Muscle of back (tissue), 3 donors: ENCODE measurements at regions not wholly inside any gene's neighbourhood (a gene's known extent, or its start where the extent isn't known, plus 50 kb on each side); places are given as distances from the start of the nearest gene placed in this dataset.
"Not testable (repeated sequence)": the region's sequence is repeated elsewhere in the genome, so short reads cannot be mapped to it uniquely, and the experiment has no call there.

Source experiments
- DNase-seq, 3 donors: peaks; one replicate each; pipeline versions ENCODE4 v3.0.0 to v3.0.0-alpha.2; 2013

GRCh38 chr17:14547556-14547955 lies 246.7 kb downstream of the HS3ST3B1 start:
- no peak for DNase-seq

GRCh38 chr17:14547016-14547415 lies 246.1 kb downstream of the HS3ST3B1 start:
- no peak for DNase-seq

- no peak for DNase-seq
Observed at GRCh38 chr17:14545156-14545906, 244.4 kb downstream of the HS3ST3B1 start.

GRCh38 chr17:14541714-14542113 lies 240.8 kb downstream of the HS3ST3B1 start:
- no peak for DNase-seq

GRCh38 chr17:14539801-14540200 lies 238.9 kb downstream of the HS3ST3B1 start:
- no peak for DNase-seq

- DNase-seq = not testable (repeated sequence)
Observed at GRCh38 chr17:14532242-14532641, 231.4 kb downstream of the HS3ST3B1 start.

- DNase-seq = no peak
Observed at GRCh38 chr17:14525551-14526455, 224.9 kb downstream of the HS3ST3B1 start.

GRCh38 chr17:14522795-14523387 lies 222.0 kb downstream of the HS3ST3B1 start:
- DNase-seq = no peak

GRCh38 chr17:14518919-14519318 lies 218.0 kb downstream of the HS3ST3B1 start:
- DNase-seq = not testable (repeated sequence)

- no peak for DNase-seq
Observed at GRCh38 chr17:14514973-14515372, 214.1 kb downstream of the HS3ST3B1 start.

GRCh38 chr17:14513835-14514234 lies 213.0 kb downstream of the HS3ST3B1 start:
- DNase-seq = no peak

GRCh38 chr17:14510136-14510535 lies 209.3 kb downstream of the HS3ST3B1 start:
- no peak for DNase-seq

- DNase-seq = no peak
Observed at GRCh38 chr17:14508156-14508555, 207.3 kb downstream of the HS3ST3B1 start.

GRCh38 chr17:14506364-14506763 lies 205.5 kb downstream of the HS3ST3B1 start:
- no peak for DNase-seq

- no peak for DNase-seq
Observed at GRCh38 chr17:14505606-14506005, 204.7 kb downstream of the HS3ST3B1 start.

GRCh38 chr17:14499976-14500375 lies 199.1 kb downstream of the HS3ST3B1 start:
- no peak for DNase-seq

GRCh38 chr17:14498812-14499211 lies 197.9 kb downstream of the HS3ST3B1 start:
- DNase-seq = no peak

- DNase-seq = no peak
Observed at GRCh38 chr17:14494161-14494560, 193.3 kb downstream of the HS3ST3B1 start.

- no peak for DNase-seq
Observed at GRCh38 chr17:14489986-14490385, 189.1 kb downstream of the HS3ST3B1 start.

GRCh38 chr17:14488958-14489550 lies 188.2 kb downstream of the HS3ST3B1 start:
- DNase-seq = no peak

GRCh38 chr17:14487068-14487467 lies 186.2 kb downstream of the HS3ST3B1 start:
- no peak for DNase-seq

GRCh38 chr17:14482715-14483114 lies 181.8 kb downstream of the HS3ST3B1 start:
- no peak for DNase-seq
